T47D (cell line): ENCODE measurements at regions not wholly inside any gene's neighbourhood (a gene's known extent, or its start where the extent isn't known, plus 50 kb on each side); places are given as distances from the start of the nearest gene placed in this dataset.

Experiments
- DNase-seq, 2 experiments: peaks; one replicate each; pipeline versions ENCODE4 v3.0.0 to v3.0.0-alpha.2; 2011 to 2012; ENCODE audit warnings: low read depth in 1 of 2, low spot score in 1 of 2
- JUND ChIP-seq: IDR thresholded peaks from 2 replicates; pipeline ENCODE4 v1.6.1; 2012; ENCODE audit warnings: low read depth
- in situ Hi-C: cut with HindIII; loops from 2 replicates; pipeline ENCODE4 v1.10.0; 2016; ENCODE audit warnings: low sequenced_read_pairs, low pct_unique_long_range_greater_than_20kb

DNA sequence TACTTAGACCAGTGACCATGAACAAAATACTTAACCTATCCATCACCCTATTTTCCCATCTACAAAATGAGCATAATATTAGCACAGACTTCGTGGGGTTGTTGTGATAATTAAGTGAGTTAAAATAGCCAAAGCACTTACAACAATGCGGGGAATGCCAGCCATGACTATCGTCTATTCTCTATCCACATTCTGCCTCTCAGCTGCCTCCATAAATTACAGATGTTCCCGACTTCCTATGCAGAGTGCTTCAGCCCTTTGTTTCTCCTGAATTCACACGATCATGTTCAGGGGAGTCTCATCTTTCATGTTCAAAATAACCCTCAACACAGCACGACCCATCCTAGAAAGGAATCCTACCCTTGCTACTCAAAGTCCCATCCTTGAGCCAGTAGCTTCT lies 211.6 kb downstream of the EN1 start:
- in situ Hi-C loops = no loop called here
- no peak for TF ChIP-seq JUND
- DNase-seq = no peak

DNA sequence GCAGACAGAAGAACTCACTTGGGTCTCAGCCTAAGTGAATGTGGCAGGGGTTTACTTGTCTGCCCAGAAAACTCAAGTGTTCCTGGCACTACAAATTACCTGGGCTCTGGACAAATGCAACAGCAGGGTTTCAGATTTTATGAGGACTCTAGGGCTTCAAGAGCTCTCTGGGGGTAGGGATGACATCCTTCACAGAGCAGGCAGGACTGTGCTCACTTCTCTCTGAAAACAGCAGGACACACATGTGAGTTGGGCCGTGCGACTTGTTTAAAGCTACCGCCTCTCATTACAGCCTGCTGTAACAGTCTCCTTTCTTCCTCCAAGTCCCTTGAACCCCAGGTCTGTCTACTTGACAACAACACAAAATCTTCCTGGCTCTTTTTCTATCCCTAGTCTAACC lies 212.6 kb downstream of the EN1 start:
- in situ Hi-C loops = no loop called here
- DNase-seq = no peak
- no peak for TF ChIP-seq JUND

DNA sequence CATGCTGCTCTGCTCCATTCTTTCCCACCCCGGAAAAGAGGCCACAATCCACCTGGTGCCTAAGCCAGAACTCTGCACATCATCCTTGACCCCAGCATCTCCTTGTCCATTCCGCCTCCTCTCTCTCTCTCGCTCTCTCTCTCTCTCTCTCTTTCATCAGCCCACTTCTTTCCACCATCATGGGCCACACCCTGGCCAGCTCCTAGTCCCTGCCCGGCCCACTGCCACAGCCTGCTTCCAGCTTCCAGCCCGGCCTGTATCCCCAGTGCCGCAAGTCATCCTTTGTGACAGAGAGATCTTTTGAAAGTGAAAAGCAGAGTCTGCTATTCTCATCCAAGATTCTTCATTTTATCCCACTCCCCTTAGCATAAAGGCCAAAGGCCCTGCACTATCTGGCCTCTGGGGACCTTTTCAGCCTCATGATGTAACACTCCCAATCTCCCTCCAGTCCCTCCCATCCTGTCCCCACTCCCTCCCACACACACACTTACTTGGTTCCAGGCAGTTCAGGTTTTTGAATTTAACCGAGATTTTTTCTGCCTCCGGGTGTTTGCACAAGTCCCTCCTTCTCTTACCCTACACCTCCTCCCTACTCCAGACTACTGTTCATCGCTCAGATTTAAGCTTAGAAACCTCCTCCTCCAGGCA lies 214.0 kb downstream of the EN1 start:
- in situ Hi-C loops = no loop called here
- TF ChIP-seq JUND = no peak
- no peak for DNase-seq

DNA sequence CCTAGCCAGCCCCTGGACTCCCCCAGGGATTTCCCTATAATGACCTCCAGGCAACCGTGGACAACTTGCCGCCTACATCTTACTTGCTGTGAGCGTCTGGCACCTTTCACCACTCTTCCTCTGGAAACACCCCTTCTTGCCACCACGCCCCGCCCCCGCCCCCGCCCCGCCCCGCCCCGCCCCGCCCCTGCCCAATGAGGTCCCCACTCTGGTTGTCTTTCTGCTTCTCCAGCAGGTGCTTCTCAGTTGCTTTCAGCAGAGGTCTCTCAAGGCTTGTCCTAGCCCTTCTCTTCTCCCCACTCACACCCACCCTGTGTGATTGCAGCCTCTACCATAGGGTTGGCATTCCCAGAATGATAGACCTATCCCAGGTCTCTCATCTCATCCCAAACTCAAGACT lies 214.5 kb downstream of the EN1 start:
- no peak for DNase-seq
- in situ Hi-C loops = no loop called here
- TF ChIP-seq JUND = no peak

DNA sequence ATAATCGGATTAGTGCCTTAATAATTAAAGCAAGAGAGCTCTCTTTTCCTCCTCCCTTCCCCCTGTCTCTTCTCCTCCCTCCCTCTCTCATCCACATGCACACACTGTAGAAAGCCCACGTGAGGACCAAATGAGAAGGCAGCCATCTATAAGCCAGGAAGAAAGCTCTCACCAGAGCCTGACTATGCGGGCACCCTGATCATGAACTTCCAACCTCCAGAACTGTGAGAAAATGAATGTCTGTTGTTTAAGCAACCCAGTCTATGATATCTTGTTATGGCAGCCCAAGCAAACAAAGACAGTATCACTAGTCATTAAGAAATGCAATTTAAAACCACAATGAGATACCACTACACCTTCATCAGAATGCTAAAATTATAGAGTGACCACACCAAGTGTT lies 220.3 kb downstream of the EN1 start:
- DNase-seq = no peak
- in situ Hi-C loops = no loop called here
- no peak for TF ChIP-seq JUND

DNA sequence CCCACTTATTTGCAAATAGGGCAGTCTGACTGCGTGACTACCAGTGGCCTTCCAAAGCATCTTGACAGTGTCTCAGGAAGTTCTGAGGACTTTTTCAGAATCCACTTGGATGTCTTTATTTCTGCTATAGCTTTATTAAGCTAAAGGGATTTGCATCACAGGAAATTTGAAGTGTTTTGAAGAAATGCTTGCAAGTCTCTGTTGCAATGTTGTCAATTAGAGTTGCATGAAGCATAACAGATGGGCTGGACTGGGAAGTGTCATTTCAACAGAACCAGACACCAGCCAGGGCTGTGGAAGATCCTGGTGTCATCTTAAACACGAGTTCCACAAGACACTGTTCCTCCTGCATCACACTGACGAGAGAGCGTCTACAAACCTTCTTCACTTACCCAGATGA lies 224.5 kb downstream of the EN1 start:
- TF ChIP-seq JUND = no peak
- in situ Hi-C loops = no loop called here
- DNase-seq = no peak

DNA sequence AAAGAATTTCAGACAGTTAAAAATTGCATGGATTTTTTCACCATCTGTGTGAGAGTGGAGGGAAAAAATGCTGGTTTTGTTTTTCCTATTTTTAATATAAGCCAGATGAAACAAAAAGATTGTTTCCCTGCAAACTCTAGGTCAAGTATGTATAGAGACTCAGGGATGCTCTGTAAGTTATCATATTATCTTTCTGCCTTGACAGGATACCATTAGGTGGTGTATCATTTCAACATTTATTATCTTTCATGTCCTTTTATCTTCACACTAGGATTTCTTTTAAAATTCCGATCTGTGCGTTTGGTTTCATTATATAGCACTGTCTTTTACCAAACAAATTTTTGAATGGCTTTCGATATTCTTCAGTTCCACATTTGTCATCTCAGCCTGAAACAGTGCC lies 225.3 kb downstream of the EN1 start:
- in situ Hi-C loops = no loop called here
- no peak for DNase-seq
- no peak for TF ChIP-seq JUND

DNA sequence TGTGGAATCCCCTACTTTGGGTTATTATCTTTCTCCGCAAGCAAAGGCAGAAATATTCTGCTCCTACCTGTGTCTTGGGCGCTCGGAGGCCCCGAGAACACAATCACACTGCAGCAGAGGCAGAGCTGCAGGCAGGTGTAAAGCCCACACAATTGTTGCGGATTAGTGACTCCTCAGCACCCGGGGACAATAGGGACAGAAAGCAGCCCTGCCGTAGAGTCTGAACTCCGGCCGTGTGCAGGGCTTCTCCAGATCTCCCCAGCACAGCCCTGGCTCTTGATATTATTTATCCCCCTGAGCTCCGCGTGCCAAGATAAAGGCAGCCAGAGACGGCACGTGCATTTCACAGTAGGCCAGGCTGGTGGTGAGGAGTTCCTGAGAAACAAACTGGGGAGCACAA lies 229.2 kb downstream of the EN1 start:
- TF ChIP-seq JUND = no peak
- DNase-seq = no peak
- in situ Hi-C loops = no loop called here

DNA sequence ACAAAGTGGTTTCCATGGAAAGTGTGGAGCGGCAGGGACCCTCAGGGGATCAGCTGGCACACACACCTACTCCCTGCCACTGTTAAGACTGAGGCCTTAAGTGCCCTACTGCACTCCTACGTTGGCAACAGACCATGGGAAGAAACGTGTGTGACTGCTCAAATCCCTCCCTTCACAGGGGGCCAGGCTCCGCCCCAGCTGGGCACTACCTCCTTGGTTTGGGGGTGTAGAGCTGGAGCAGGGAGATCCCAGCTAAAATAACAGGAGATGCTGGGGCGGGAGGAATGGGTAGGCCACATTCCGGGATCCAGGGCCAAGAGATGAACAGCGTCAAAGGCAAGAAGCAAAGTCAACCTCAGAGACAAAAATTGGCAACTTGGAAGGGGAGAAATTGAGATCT lies 231.0 kb downstream of the EN1 start:
- in situ Hi-C loops = no loop called here
- no peak for TF ChIP-seq JUND
- no peak for DNase-seq

DNA sequence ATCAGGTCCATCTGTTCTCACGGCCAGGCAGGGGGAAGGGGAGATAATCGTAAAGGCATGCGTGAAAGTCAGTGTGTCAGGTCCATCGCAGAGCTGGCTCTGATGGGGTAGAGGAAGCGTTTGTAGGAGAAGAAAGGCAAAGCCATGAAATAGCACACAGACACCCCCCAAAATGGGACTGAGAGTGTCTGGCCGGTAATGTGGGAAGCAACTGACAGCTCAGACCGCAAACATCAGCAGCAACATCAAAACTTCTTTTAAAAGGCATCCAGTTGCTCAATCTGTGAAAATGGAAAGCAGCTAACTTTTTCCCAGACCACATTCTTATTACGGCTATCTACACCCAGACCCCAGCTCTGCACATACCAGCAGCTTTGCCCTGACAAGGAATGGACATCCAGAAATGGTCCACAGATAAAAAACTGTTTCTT lies 232.6 kb downstream of the EN1 start:
- no peak for TF ChIP-seq JUND
- no peak for DNase-seq
- in situ Hi-C loops = no loop called here

DNA sequence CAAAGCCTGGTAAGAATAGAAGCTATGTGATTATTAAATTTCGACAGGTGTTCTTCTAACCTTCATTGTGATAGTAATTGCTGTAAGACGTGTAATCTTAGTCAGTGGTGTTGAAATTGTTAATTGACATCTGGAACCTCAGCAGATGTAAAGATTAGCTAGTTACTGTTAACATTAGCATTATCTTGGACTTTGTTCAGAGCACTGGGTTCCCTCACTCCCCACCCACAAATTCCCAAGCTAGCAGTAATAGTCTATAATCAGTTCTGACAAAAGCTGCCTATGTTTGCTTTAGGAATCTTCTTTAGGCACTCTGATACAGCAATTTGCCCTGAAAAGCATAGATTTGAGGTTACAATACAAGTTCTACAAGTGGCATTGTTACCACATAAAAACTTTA lies 233.7 kb downstream of the EN1 start:
- no peak for DNase-seq
- in situ Hi-C loops = no loop called here
- no peak for TF ChIP-seq JUND

DNA sequence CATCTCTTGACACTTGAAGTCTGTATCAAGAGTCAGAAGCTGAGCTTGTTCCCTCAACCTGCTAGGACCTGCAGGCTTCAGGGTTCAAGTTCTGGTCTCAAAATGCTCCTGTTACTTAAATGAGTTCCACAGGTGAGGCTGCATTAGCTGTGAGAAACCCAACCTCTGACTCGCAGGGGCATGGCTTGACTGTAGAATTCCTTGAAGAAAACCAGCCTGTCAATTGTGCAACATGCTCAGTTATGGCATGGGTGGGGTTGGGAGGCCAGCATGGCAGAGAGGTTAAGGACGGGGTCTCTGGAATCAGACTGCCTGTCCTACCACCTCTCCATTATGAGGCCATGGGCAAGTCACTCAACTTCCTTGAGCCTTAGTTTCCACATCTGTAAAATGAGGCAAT lies 235.8 kb downstream of the EN1 start:
- no peak for DNase-seq
- TF ChIP-seq JUND = no peak
- in situ Hi-C loops = no loop called here

DNA sequence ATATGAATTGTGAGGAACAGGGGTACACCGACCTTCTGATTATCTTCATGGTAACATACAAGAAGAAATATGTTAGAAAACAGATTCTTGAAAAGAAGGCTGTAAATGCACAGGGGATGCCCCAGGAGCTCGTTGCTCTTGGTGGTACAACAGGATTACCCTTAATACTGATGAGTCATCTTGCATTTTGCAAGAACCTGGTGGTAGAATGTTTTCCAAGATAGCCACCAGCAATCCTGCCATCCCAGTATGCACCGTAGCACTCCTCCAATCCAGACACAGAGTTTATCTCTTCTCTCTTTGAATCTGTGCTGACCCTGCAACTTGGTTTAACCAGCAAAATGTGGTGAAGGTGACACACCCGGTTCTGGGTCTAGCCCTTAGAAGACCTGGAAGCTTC lies 238.3 kb downstream of the EN1 start:
- DNase-seq = no peak
- TF ChIP-seq JUND = no peak
- in situ Hi-C loops = no loop called here

DNA sequence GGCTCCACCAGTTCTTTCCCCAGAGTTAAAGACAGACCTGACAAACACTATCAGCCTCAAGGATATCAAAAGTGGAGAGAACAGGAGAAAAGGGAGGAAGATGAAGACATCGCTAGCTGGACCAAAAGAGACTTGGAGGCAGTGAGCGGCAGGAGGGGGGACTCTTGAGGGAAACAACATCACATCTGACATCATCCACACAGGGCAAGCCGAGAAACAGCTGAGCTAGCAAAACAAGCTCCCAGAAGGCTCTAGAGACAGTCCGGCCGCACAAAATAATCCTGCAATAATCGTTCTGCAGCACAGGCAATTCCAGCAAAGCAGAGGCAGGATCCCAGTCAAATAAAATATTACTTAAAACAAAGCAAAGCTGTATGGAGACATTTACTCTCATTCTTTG lies 239.8 kb downstream of the EN1 start:
- in situ Hi-C loops = no loop called here
- DNase-seq = no peak
- no peak for TF ChIP-seq JUND
